ENCODE measurements at regions not wholly inside any gene's neighbourhood (a gene's known extent, or its start where the extent isn't known, plus 50 kb on each side); places are given as distances from the start of the nearest gene placed in this dataset.

- TF ChIP-seq CTCF (conservative IDR thresholded peaks at IDR 0.05; ENCODE audit: low read length) = no peak
- TF ChIP-seq EZH2phosphoT487 (IDR thresholded peaks at IDR 0.05; ENCODE audit: borderline replicate concordance) = no peak
These were observed 329.6 kb upstream of the NDST3 start for GRCh38 chr4:117704721-117705120.
